ENCODE measurements at regions not wholly inside any gene's neighbourhood (a gene's known extent, or its start where the extent isn't known, plus 50 kb on each side); places are given as distances from the start of the nearest gene placed in this dataset.

- Histone ChIP-seq H3K27ac (replicated peaks in 1 of 4) (peak overlapping the region in 1 of 4 donors; percentile 33), H3K4me3 (no peak overlapping the region), H3K27me3 (no peaks in the 10 kb centered on the region), H3K9me3 (no peaks in the 10 kb centered on the region), H3K4me1 (peaks cover 0 to 12% (median 10%) of the 10 kb centered on the region in 4 donors), H3K36me3 (no peaks in the 10 kb centered on the region)
- intact Hi-C loops (cut with DNase I) = no loop called here
- TF ChIP-seq POLR2AphosphoS5 (IDR thresholded peaks at IDR 0.05) (no peak), POLR2A (IDR thresholded peaks at IDR 0.05; ENCODE audit: low read depth) (no peak), EP300 (IDR thresholded peaks at IDR 0.05) (no peak), CTCF (IDR thresholded peaks at IDR 0.05) (no peak)
- DNase-seq (ENCODE audit: extremely low spot score) = no peak
- 67% methylated on average over 6 of the region's 6 CpGs for WGBS
These were observed 81.9 kb upstream of the ATF7IP start for GRCh38 chr12:14283489-14284144.

GRCh38 chr12:14284184-14284722, 81.2 kb upstream of the ATF7IP start:
- Histone ChIP-seq H3K4me1 (peaks cover 0 to 12% (median 10%) of the 10 kb centered on the region in 4 donors), H3K27me3 (no peaks in the 10 kb centered on the region), H3K36me3 (no peaks in the 10 kb centered on the region), H3K4me3 (no peak overlapping the region), H3K27ac (replicated peaks in 1 of 4) (peak overlapping the region in 1 of 4 donors; percentile 33), H3K9me3 (peaks cover 0 to 3% (median 0%) of the 10 kb centered on the region in 4 donors)
- intact Hi-C loops (cut with DNase I) = no loop called here
- TF ChIP-seq CTCF (IDR thresholded peaks at IDR 0.05) (no peak), POLR2AphosphoS5 (IDR thresholded peaks at IDR 0.05) (peak; percentile 13 to 19)
- no peak for DNase-seq (ENCODE audit: extremely low spot score)
- 39% methylated on average over 7 of the region's 7 CpGs for WGBS

- no peak overlapping the region for H3K4me3 ChIP-seq
- DNase-seq (ENCODE audit: extremely low spot score) = no peak
- H3K36me3 ChIP-seq = no peaks in the 10 kb centered on the region
- TF ChIP-seq EP300 (IDR thresholded peaks at IDR 0.05) (no peak), CTCF (IDR thresholded peaks at IDR 0.05) (no peak), POLR2A (IDR thresholded peaks at IDR 0.05; ENCODE audit: low read depth) (no peak), POLR2AphosphoS5 (IDR thresholded peaks at IDR 0.05) (no peak)
- H3K27ac ChIP-seq (replicated peaks in 1 of 4) = no peak overlapping the region
- intact Hi-C loops (cut with DNase I) = no loop called here
- H3K9me3 ChIP-seq = peaks cover 0 to 7% (median 0%) of the 10 kb centered on the region in 4 donors
- no peaks in the 10 kb centered on the region for H3K27me3 ChIP-seq
- WGBS = 97% methylated on average over 1 of the region's 1 CpG
- H3K4me1 ChIP-seq = peaks cover 0 to 1% (median under 1%) of the 10 kb centered on the region in 4 donors
These were observed 75.9 kb upstream of the ATF7IP start for GRCh38 chr12:14289601-14290000.

- H3K4me3 ChIP-seq = no peak overlapping the region
- 61% methylated on average over 1 of the region's 1 CpG for WGBS
- no peak overlapping the region for H3K27ac ChIP-seq (replicated peaks in 1 of 4)
- no peaks in the 10 kb centered on the region for H3K36me3 ChIP-seq
- intact Hi-C loops (cut with DNase I) = no loop called here
- DNase-seq (ENCODE audit: extremely low spot score) = no peak
- no peaks in the 10 kb centered on the region for H3K4me1 ChIP-seq
- TF ChIP-seq CTCF (IDR thresholded peaks at IDR 0.05) = no peak
- TF ChIP-seq POLR2AphosphoS5 (IDR thresholded peaks at IDR 0.05) = no peak
- no peak for TF ChIP-seq POLR2A (IDR thresholded peaks at IDR 0.05; ENCODE audit: low read depth)
- no peak for TF ChIP-seq EP300 (IDR thresholded peaks at IDR 0.05)
- no peaks in the 10 kb centered on the region for H3K27me3 ChIP-seq
- peaks cover 0 to 7% (median 0%) of the 10 kb centered on the region in 4 donors for H3K9me3 ChIP-seq
These were observed 74.5 kb upstream of the ATF7IP start for GRCh38 chr12:14290951-14291350.

Data from esophagus muscularis mucosa (tissue), 4 donors.